GM12864 (cell line): ENCODE measurements at regions not wholly inside any gene's neighbourhood (a gene's known extent, or its start where the extent isn't known, plus 50 kb on each side); places are given as distances from the start of the nearest gene placed in this dataset.

Experiments used
- DNase-seq: peaks from one replicate; pipeline ENCODE4 v3.0.0-alpha.2; 2011; ENCODE audit warnings: low read depth
- H3K4me3 ChIP-seq: 2 replicates; pipeline ENCODE4 v1.5.1; 2011; ENCODE audit warnings: mild to moderate bottlenecking, low read depth, low read length, control low read depth
- TF ChIP-seq, protein P1 (sequence below): IDR thresholded peaks from 2 replicates; pipeline ENCODE4 v1.5.1; 2011; ENCODE audit warnings: low read depth, mild to moderate bottlenecking, moderate library complexity, low read length, control low read depth, inconsistent platforms; ENCODE audit errors: missing control alignments

DNA sequence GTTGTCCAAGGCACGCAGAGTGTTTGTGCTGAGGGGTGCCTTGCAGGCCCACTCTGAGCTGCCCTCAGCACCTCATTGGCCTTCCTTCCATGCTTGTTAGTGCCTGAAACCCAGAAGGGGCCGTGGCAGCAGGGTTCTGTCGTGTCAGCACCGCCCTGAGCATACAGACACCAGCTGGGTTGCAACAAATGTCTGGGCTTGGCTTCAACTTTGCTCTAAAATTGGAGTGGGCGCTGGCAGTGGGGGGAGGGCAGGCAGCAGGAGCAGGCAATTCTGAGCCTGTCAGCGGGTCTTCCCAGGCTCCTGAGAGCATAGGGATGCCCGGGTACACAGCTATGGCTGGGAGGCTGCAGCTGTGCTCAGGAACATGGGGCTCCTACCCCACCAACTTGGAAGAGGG, 464.3 kb downstream of the EPHA3 start:
- DNase-seq: no peak
- TF ChIP-seq, protein P1, sequence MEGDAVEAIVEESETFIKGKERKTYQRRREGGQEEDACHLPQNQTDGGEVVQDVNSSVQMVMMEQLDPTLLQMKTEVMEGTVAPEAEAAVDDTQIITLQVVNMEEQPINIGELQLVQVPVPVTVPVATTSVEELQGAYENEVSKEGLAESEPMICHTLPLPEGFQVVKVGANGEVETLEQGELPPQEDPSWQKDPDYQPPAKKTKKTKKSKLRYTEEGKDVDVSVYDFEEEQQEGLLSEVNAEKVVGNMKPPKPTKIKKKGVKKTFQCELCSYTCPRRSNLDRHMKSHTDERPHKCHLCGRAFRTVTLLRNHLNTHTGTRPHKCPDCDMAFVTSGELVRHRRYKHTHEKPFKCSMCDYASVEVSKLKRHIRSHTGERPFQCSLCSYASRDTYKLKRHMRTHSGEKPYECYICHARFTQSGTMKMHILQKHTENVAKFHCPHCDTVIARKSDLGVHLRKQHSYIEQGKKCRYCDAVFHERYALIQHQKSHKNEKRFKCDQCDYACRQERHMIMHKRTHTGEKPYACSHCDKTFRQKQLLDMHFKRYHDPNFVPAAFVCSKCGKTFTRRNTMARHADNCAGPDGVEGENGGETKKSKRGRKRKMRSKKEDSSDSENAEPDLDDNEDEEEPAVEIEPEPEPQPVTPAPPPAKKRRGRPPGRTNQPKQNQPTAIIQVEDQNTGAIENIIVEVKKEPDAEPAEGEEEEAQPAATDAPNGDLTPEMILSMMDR: no peak
- H3K4me3 ChIP-seq: no peak overlapping the region

DNA sequence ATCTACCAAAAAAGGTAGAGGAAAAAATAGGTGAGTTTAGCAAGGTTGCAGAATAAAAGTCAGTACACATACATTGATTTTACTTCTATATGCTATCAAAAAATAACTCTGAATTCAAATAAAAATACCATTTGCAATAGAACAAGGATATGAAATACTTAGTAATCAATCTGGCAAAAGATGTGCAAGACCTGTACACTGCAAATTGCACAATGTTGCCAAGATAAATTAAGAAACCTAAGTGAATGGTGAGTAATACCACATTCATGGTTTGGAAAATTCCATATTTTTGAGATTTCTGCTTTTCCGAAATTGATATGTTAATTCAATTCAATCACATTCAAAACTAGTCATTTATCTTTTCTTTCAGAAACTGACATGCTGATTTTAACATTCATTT, 464.8 kb downstream of the EPHA3 start:
- H3K4me3 ChIP-seq: no peak overlapping the region
- no peak for DNase-seq
- TF ChIP-seq, protein P1: no peak

DNA sequence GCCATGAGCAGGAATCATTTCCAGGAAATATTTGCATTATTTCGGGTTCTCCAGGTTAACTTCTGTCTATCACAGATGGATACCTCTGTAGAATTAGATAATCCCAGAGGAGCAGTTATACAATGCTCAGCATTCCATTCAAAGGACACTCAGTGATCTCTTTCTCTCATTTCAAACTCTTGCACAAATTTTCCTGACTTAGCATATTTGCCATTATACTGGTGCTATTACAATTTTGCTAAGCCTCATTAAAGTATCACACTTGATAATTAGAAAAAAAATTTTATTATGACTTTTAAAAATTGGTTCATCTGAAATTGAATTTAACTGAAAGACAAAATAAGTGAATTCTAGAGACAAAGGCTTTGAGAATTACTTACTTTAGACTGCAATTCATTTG, 469.0 kb downstream of the EPHA3 start:
- DNase-seq: no peak
- H3K4me3 ChIP-seq: no peak overlapping the region
- TF ChIP-seq, protein P1: no peak

DNA sequence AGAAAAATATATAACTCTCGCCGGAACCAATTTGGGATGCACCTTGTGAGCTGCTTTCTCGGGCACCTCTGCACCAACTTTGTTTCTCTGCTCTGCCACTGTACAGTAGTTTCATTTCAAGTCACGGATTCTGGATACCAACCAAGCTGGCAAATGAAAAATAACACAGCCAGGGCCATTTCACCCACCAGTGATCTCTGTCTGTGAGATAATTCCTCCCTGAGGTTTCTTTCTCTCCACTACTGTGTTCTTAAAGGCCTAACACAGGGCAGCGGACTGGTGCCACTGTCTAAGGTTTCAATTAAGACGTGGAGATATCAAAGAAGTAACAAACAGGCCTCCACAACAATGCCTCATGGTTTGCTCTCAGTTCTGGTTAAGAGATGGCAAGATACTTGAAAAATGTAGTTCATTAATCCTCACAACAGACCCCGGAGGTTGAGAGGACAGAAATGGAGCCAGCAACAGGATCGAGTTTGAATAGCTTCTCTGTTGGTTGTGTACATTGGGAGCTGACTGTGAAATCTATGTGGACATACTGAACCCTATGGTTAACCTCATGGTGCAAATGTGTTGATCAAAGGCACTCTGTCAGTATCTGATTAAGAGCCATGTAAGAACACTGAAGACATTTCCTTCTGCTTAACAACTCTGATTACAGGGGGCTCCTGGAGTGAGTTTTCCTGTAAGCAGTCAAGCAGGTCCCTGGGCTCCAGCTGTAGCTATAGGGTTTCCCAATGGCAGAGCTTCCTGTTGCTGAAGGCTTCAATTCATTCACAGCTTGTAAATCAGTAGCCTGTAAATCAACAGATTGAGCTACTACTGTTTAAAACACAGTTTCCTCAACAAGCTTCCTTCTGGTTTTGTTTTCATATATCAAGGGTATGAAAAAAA, 470.5 kb downstream of the EPHA3 start:
- TF ChIP-seq, protein P1: no peak
- no peak overlapping the region for H3K4me3 ChIP-seq
- DNase-seq: no peak

DNA sequence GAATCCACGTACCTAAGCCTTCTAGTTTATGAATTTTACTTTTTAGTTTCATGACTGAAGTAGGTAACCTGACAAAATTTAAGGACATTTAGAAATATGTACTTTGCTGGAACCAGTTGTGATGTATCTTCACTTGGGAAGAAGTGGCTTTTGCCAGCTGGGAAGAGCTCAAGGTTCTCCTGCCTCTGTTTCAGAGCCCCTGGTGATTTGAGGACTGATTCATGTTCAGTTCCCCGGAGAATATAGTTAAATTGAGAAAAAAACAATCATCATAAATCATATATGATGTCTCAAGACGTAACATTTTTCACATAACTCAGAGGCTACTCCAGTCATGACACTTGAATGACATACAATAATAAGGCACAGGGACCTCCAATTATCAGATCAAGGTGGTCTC, 473.4 kb downstream of the EPHA3 start:
- TF ChIP-seq, protein P1: no peak

DNA sequence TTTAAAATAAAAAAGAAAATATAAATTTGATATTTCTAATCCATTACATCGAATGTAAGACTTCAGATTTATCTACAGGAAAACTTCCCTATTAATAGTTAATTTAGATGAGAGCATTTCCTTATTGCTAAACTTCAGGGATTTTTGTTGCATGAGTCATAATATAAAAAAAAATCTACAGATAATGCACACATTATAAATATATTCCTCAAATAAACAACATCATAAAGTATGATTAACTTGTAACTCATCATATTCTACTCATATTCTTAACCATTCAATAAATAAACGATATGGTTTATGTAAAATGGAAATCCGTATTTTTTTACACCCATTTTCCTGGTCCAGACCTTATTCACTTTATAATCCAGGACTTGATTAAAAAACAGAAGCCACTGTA, 477.0 kb downstream of the EPHA3 start:
- H3K4me3 ChIP-seq: no peak overlapping the region
- TF ChIP-seq, protein P1: no peak
- DNase-seq: no peak

More for the DNA sequence above, 473.4 kb downstream of the EPHA3 start:
- no peak overlapping the region for H3K4me3 ChIP-seq
- DNase-seq: no peak

DNA sequence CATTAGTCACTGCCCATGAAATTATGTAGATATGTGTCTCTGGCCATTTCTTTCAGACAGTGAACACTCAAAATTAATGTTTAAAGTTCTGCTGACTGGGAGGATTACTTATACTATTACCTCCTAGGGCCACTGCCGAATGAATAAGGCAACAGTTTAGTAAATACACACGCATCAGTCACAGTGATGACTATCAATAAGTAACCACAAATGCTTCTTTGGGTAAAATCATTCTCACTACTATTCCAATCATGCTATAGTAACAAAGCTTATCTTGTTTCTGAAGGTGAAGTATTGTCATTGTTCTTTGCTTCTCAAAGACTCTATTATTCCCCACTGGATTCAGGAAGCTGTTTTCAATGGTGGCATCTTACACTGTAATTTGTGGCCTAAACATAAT, 478.8 kb downstream of the EPHA3 start:
- DNase-seq: no peak
- no peak overlapping the region for H3K4me3 ChIP-seq
- TF ChIP-seq, protein P1: no peak
